ENCODE measurements at regions not wholly inside any gene's neighbourhood (a gene's known extent, or its start where the extent isn't known, plus 50 kb on each side); places are given as distances from the start of the nearest gene placed in this dataset.

DNA sequence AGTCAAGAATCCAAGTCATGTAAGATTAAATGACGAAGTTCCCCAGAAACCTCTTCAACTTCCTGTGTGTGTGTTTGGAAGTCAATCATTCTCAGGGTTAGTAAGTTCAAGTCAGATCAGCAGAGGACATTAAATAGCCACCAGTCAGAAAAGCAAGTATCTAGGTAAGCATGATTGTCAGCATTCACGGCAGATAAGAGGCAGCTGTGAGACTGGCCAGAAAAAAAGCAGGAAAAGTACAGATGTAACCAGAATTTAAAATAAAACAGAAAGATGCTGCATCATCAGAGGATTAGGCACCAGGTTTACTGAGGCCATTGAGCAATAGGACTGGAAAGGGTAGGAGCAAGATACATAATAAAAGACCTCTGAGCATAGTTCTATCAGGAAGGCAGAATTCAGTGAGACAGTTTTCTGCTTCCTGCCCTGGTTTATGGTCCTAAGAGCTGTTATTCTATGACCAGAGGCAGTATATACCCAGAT is 606.9 kb downstream of the FSCB start:
- H3K27me3 ChIP-seq (ENCODE audit: low read length) = no peaks in the 10 kb centered on the region
- POLR2A ChIA-PET (ENCODE audit: unreplicated experiment) = no interaction called here
- H2AFZ ChIP-seq (ENCODE audit: low read length) = no peak overlapping the region
- H3K36me3 ChIP-seq (ENCODE audit: low read depth, low read length) = no peaks in the 10 kb centered on the region
- H3K9me2 ChIP-seq (replicated peaks; ENCODE audit: low read length) = no peaks in the 10 kb centered on the region
- no peaks in the 10 kb centered on the region for H3K9me3 ChIP-seq (ENCODE audit: low read length)
- ATAC-seq (no peak), DNase-seq (no peak)
- H3K27ac ChIP-seq (ENCODE audit: low read length) = no peak overlapping the region
- CTCF ChIA-PET = no interaction called here
- TF ChIP-seq CTCF (conservative IDR thresholded peaks at IDR 0.05; ENCODE audit: low read depth, low read length) (no peak), EZH2 (IDR thresholded peaks at IDR 0.05; ENCODE audit: low read length, unreplicated experiment) (no peak), EZH2phosphoT487 (IDR thresholded peaks at IDR 0.05; ENCODE audit: borderline replicate concordance, low read length) (no peak)
- intact Hi-C loops (cut with micrococcal nuclease) = no loop called here
- no peak overlapping the region for H3K4me2 ChIP-seq (ENCODE audit: low read length)
- no TSS peak for BruUV-seq (replicated peaks)
- no peaks in the 10 kb centered on the region for H4K20me1 ChIP-seq (ENCODE audit: low read length)
- H3K9ac ChIP-seq (ENCODE audit: low read length) = no peak overlapping the region
- H3K79me2 ChIP-seq (ENCODE audit: low read length) = no peaks in the 10 kb centered on the region
- H3K4me1 ChIP-seq (ENCODE audit: insufficient read depth, low read length) = 0 out of 2 replicates have a peak, but pooled peaks cover 4% of the 10 kb centered on the region
- no peak overlapping the region for H3K4me3 ChIP-seq (ENCODE audit: low read length)
- no peaks in the 10 kb centered on the region for H3F3A ChIP-seq (ENCODE audit: low read length, unreplicated experiment)

- ATAC-seq = no peak
- no TSS peak for BruUV-seq (replicated peaks)
- Histone ChIP-seq H4K20me1 (ENCODE audit: low read length) (no peaks in the 10 kb centered on the region), H3K9ac (ENCODE audit: low read length) (no peak overlapping the region), H3K27me3 (ENCODE audit: low read length) (no peaks in the 10 kb centered on the region), H3K4me1 (ENCODE audit: insufficient read depth, low read length) (0 out of 2 replicates have a peak, but pooled peaks cover 4% of the 10 kb centered on the region), H3K4me3 (ENCODE audit: low read length) (no peak overlapping the region), H3K27ac (ENCODE audit: low read length) (no peak overlapping the region), H3F3A (ENCODE audit: low read length, unreplicated experiment) (no peaks in the 10 kb centered on the region), H3K36me3 (ENCODE audit: low read depth, low read length) (no peaks in the 10 kb centered on the region), H3K4me2 (ENCODE audit: low read length) (no peak overlapping the region), H3K9me2 (replicated peaks; ENCODE audit: low read length) (no peaks in the 10 kb centered on the region), H3K9me3 (ENCODE audit: low read length) (no peaks in the 10 kb centered on the region), H3K79me2 (ENCODE audit: low read length) (no peaks in the 10 kb centered on the region), H2AFZ (ENCODE audit: low read length) (no peak overlapping the region)
- peak; percentile 37 for DNase-seq
- TF ChIP-seq EZH2phosphoT487 (IDR thresholded peaks at IDR 0.05; ENCODE audit: borderline replicate concordance, low read length) (no peak), CTCF (conservative IDR thresholded peaks at IDR 0.05; ENCODE audit: low read depth, low read length) (peak; percentile 45; the same call in 1 of the 2 replicates), EZH2 (IDR thresholded peaks at IDR 0.05; ENCODE audit: low read length, unreplicated experiment) (no peak)
- ChIA-PET POLR2A (ENCODE audit: unreplicated experiment) (no interaction called here), CTCF (no interaction called here)
- intact Hi-C loops (cut with micrococcal nuclease) = loop anchor here (2.0 to 10.0 kb wide), 4 partner anchors 246 to 904 kb away; no protein-coding TSS in a partner anchor
Measured at GRCh38 chr14:43898687-43899086, 608.4 kb downstream of the FSCB start.

DNA sequence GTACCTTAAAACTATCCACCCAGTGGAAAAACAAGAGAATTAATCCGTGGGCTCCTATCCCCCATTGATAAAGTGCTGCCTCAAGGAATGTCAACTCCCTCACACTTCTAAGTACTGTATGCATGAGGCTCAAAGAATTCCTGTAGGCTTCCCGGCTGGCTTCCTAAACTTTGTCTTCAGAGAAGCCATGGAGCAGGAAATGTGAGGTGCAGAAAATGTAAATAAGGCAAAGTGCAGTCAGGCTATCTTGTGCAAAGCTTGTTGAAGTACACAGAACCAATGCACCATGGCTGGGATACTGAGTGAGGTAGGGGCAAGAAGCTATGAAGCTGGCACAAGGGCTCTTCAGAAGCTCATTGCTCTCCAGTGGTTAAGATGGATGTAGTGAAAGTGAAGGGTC is 611.0 kb downstream of the FSCB start:
- Histone ChIP-seq H3K4me2 (ENCODE audit: low read length) (no peak overlapping the region), H3K27me3 (ENCODE audit: low read length) (no peaks in the 10 kb centered on the region), H3K4me1 (ENCODE audit: insufficient read depth, low read length) (0 out of 2 replicates have a peak, but pooled peaks cover 4% of the 10 kb centered on the region), H3K79me2 (ENCODE audit: low read length) (no peaks in the 10 kb centered on the region), H3K36me3 (ENCODE audit: low read depth, low read length) (no peaks in the 10 kb centered on the region), H2AFZ (ENCODE audit: low read length) (no peak overlapping the region), H3K9me3 (ENCODE audit: low read length) (no peaks in the 10 kb centered on the region), H3K9ac (ENCODE audit: low read length) (no peak overlapping the region), H3K27ac (ENCODE audit: low read length) (no peak overlapping the region), H3K4me3 (ENCODE audit: low read length) (no peak overlapping the region), H4K20me1 (ENCODE audit: low read length) (no peaks in the 10 kb centered on the region), H3F3A (ENCODE audit: low read length, unreplicated experiment) (no peaks in the 10 kb centered on the region), H3K9me2 (replicated peaks; ENCODE audit: low read length) (no peaks in the 10 kb centered on the region)
- intact Hi-C loops (cut with micrococcal nuclease) = loop anchor here (5.0 to 10.0 kb wide), 2 partner anchors 249 to 906 kb away; no protein-coding TSS in a partner anchor
- ChIA-PET CTCF (no interaction called here), POLR2A (ENCODE audit: unreplicated experiment) (no interaction called here)
- TF ChIP-seq EZH2 (IDR thresholded peaks at IDR 0.05; ENCODE audit: low read length, unreplicated experiment) (no peak), CTCF (conservative IDR thresholded peaks at IDR 0.05; ENCODE audit: low read depth, low read length) (no peak), EZH2phosphoT487 (IDR thresholded peaks at IDR 0.05; ENCODE audit: borderline replicate concordance, low read length) (no peak)
- BruUV-seq (replicated peaks) = no TSS peak
- no peak for ATAC-seq
- DNase-seq = no peak

Measured in PC-3 (cell line).